Loucy (cell line): ENCODE measurements at regions not wholly inside any gene's neighbourhood (a gene's known extent, or its start where the extent isn't known, plus 50 kb on each side); places are given as distances from the start of the nearest gene placed in this dataset.
"Not testable (repeated sequence)": the region's sequence is repeated elsewhere in the genome, so short reads cannot be mapped to it uniquely, and the experiment has no call there.

Experiments
- H2AFZ ChIP-seq: fragments of 200-600 bp; sonication (generic); 2 replicates; pipeline ENCODE4 v1.6.0; 2016; ENCODE audit warnings: antibody characterized with exemption, mild to moderate bottlenecking, low read length, moderate library complexity
- H3F3A ChIP-seq: fragments of 200-600 bp; 2 replicates; pipeline ENCODE4 v1.6.0; 2016; ENCODE audit warnings: antibody characterized with exemption, low read depth, mild to moderate bottlenecking
- H3K27me3 ChIP-seq: fragments of 200-600 bp; sonication (generic); 2 replicates; pipeline ENCODE4 v1.6.1; 2014; ENCODE audit warnings: low read length, mild to moderate bottlenecking; ENCODE audit not compliant: insufficient read depth, poor library complexity, severe bottlenecking
- H3K36me3 ChIP-seq: fragments of 200-600 bp; sonication (generic); 2 replicates; pipeline ENCODE4 v1.6.1; 2016; ENCODE audit warnings: low read length; ENCODE audit not compliant: insufficient read depth
- H3K4me1 ChIP-seq: fragments of 200-600 bp; sonication (generic); 2 replicates; pipeline ENCODE4 v1.5.1; 2014; ENCODE audit warnings: low read length, mild to moderate bottlenecking; ENCODE audit not compliant: insufficient read depth, poor library complexity, severe bottlenecking
- H3K4me2 ChIP-seq: fragments of 200-600 bp; sonication (generic); 2 replicates; pipeline ENCODE4 v1.6.0; 2014; ENCODE audit warnings: antibody characterized with exemption, low read length, low read depth, mild to moderate bottlenecking; ENCODE audit not compliant: poor library complexity, severe bottlenecking
- H3K4me3 ChIP-seq: fragments of 200-600 bp; sonication (generic); 2 replicates; pipeline ENCODE4 v1.5.1; 2014; ENCODE audit warnings: low read length, mild to moderate bottlenecking, mixed read lengths; ENCODE audit not compliant: poor library complexity, severe bottlenecking
- H3K79me2 ChIP-seq: fragments of 200-600 bp; sonication (generic); 2 replicates; pipeline ENCODE4 v1.6.1; 2014; ENCODE audit warnings: low read length; ENCODE audit not compliant: insufficient read depth
- H3K9ac ChIP-seq: fragments of 200-600 bp; sonication (generic); 2 replicates; pipeline ENCODE4 v1.6.0; 2014; ENCODE audit warnings: mild to moderate bottlenecking, low read depth, low read length, moderate library complexity; ENCODE audit not compliant: poor library complexity, severe bottlenecking
- H3K9me2 ChIP-seq: fragments of 200-600 bp; sonication (generic); replicated peaks from 2 replicates; pipeline ENCODE4 v1.6.1; 2016; ENCODE audit warnings: low read depth, low read length, mixed read lengths
- H3K9me3 ChIP-seq: fragments of 200-600 bp; sonication (generic); 2 replicates; pipeline ENCODE4 v1.6.1; 2014; ENCODE audit warnings: mild to moderate bottlenecking, antibody characterized with exemption, low read length, low read depth; ENCODE audit not compliant: insufficient read depth
- H4K20me1 ChIP-seq: fragments of 200-600 bp; sonication (generic); 2 replicates; pipeline ENCODE4 v1.6.0; 2014; ENCODE audit warnings: antibody characterized with exemption, low read length, mild to moderate bottlenecking; ENCODE audit not compliant: insufficient read depth, poor library complexity, severe bottlenecking
- EZH2phosphoT487 ChIP-seq: fragments of 200-600 bp; IDR thresholded peaks from 2 replicates; pipeline ENCODE4 v1.6.1; 2018; ENCODE audit warnings: antibody characterized with exemption, mild to moderate bottlenecking, moderate library complexity, borderline replicate concordance
- TF ChIP-seq, protein P1 (sequence below): fragments of 200-600 bp; sonication (generic); conservative IDR thresholded peaks from 2 replicates; pipeline ENCODE4 v1.5.1; 2014; ENCODE audit warnings: mild to moderate bottlenecking, antibody characterized with exemption, low read length

DNA sequence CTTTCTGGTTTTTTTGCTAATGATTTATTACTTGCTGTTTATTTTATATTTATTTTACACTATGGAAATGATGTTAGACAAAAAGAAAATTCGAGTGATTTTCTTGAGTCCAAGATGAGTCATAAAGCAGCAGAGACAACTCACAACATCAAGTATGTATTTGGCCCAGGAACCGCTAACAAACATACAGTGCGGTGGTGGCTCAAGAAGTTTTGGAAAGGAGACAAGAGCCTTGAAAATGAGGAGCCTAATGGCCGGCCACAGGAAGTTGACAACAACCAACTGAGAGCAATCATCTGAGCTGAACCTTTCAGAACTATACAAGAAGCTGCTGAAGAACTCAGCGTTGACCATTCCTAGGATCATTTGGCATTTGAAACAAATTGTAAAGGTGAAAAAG is 594.1 kb downstream of the SATB2 start:
- Histone ChIP-seq H3K4me1 (no peaks in the 10 kb centered on the region), H3K9me3 (peaks cover 11% of the 10 kb centered on the region; the same call in 1 of the 2 replicates), H3K27me3 (no peaks in the 10 kb centered on the region), H4K20me1 (no peaks in the 10 kb centered on the region), H3K36me3 (no peaks in the 10 kb centered on the region), H3K4me2 (no peak overlapping the region), H3F3A (no peaks in the 10 kb centered on the region), H3K79me2 (no peaks in the 10 kb centered on the region), H3K9ac (no peak overlapping the region), H2AFZ (no peak overlapping the region), H3K9me2 (no peaks in the 10 kb centered on the region), H3K4me3 (no peak overlapping the region)
- TF ChIP-seq EZH2phosphoT487 = no peak
- TF ChIP-seq, protein P1, sequence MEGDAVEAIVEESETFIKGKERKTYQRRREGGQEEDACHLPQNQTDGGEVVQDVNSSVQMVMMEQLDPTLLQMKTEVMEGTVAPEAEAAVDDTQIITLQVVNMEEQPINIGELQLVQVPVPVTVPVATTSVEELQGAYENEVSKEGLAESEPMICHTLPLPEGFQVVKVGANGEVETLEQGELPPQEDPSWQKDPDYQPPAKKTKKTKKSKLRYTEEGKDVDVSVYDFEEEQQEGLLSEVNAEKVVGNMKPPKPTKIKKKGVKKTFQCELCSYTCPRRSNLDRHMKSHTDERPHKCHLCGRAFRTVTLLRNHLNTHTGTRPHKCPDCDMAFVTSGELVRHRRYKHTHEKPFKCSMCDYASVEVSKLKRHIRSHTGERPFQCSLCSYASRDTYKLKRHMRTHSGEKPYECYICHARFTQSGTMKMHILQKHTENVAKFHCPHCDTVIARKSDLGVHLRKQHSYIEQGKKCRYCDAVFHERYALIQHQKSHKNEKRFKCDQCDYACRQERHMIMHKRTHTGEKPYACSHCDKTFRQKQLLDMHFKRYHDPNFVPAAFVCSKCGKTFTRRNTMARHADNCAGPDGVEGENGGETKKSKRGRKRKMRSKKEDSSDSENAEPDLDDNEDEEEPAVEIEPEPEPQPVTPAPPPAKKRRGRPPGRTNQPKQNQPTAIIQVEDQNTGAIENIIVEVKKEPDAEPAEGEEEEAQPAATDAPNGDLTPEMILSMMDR = no peak

DNA sequence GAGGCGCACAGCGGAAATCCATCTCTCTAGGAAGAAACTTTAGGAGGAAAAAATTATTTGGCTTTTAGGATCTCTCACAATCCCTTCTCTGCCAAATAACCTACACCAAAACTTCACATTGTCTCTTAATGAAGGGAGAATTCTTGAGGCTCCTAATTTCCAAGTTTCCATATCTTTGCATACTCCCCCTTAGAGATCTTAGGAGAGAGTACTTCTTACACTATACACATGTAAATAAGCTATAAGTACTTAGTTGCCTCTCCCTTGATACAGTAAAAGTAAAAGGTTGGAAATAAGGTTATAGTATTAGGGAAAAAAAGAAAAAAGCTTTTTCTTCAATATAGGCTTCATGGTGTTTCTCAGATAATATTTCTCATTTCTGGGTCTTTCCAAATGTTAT is 596.7 kb downstream of the SATB2 start:
- Histone ChIP-seq H3K79me2 (no peaks in the 10 kb centered on the region), H3K27me3 (no peaks in the 10 kb centered on the region), H3K9me3 (peaks cover 17% of the 10 kb centered on the region; the same call in 1 of the 2 replicates), H4K20me1 (no peaks in the 10 kb centered on the region), H3K9me2 (no peaks in the 10 kb centered on the region), H3F3A (no peaks in the 10 kb centered on the region), H3K4me2 (no peak overlapping the region), H2AFZ (no peak overlapping the region), H3K4me3 (no peak overlapping the region), H3K9ac (no peak overlapping the region), H3K36me3 (no peaks in the 10 kb centered on the region), H3K4me1 (no peaks in the 10 kb centered on the region)
- TF ChIP-seq, protein P1 = no peak
- no peak for TF ChIP-seq EZH2phosphoT487

DNA sequence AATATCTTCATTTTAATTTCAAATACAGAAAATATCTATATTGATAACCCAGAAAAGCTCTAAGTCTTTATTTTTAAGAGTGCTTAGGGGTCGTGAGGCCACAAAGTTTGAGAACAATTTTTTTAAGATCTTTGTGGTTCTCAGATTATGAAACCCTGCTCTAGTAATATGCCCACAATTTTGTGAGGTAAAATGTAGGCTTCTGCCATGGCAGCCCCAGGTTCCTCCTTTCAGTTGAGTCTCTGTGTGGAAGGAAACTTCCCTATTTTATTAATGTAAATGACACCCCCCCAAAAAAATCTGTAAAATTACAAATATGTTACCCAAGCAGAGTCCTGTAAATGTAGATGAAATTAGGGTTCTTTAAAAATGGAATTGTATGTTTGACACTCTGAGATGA is 600.5 kb downstream of the SATB2 start:
- peaks cover 17% of the 10 kb centered on the region; the same call in 1 of the 2 replicates for H3K9me3 ChIP-seq
- TF ChIP-seq, protein P1 = no peak
- TF ChIP-seq EZH2phosphoT487 = no peak

DNA sequence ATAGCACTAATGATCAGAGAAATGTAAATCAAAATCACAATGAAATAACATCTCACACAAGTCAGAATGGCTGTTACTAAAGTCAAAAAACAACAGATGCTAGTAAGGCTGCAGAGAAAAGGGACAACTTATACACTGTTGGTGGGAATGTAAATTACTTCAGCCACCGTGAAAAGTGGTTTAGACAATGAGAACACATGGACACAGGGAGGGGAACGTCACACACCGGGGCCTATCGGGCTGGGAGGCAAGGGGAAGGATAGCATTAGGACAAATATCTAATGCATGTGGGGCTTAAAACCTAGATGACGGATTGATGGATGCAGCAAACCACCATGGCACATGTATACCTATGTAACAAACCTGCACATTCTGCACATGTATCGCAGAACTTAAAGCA is 602.0 kb downstream of the SATB2 start:
- H3K9me2 ChIP-seq, H3K9ac ChIP-seq, H3K27me3 ChIP-seq, H3K79me2 ChIP-seq, H3K4me1 ChIP-seq, H3K4me3 ChIP-seq, H3F3A ChIP-seq, H3K36me3 ChIP-seq, H4K20me1 ChIP-seq, H2AFZ ChIP-seq, H3K4me2 ChIP-seq: not testable (repeated sequence)
- peaks cover 17% of the 10 kb centered on the region; the same call in 1 of the 2 replicates for H3K9me3 ChIP-seq

More for the DNA sequence above, 600.5 kb downstream of the SATB2 start:
- Histone ChIP-seq H3K79me2 (no peaks in the 10 kb centered on the region), H3K4me3 (no peak overlapping the region), H3K9ac (no peak overlapping the region), H4K20me1 (no peaks in the 10 kb centered on the region), H3K27me3 (no peaks in the 10 kb centered on the region), H3K9me2 (no peaks in the 10 kb centered on the region), H3K4me2 (no peak overlapping the region), H2AFZ (no peak overlapping the region), H3K36me3 (no peaks in the 10 kb centered on the region), H3K4me1 (no peaks in the 10 kb centered on the region), H3F3A (no peaks in the 10 kb centered on the region)
